Activated T-cell treated with anti-CD3 and anti-CD28 coated beads for 48 hours (primary cell): ENCODE measurements at regions not wholly inside any gene's neighbourhood (a gene's known extent, or its start where the extent isn't known, plus 50 kb on each side); places are given as distances from the start of the nearest gene placed in this dataset.
"Not testable (repeated sequence)": the region's sequence is repeated elsewhere in the genome, so short reads cannot be mapped to it uniquely, and the experiment has no call there.

ENCODE experiments used
- DNase-seq: peaks from one replicate; pipeline ENCODE4 v3.0.0-alpha.2; 2020; ENCODE audit warnings: low read depth

- not testable (repeated sequence) for DNase-seq
Measured at GRCh38 chr2:234693681-234694190, 196.9 kb upstream of the ARL4C start.

- not testable (repeated sequence) for DNase-seq
Measured at GRCh38 chr2:234693191-234693590, 196.3 kb upstream of the ARL4C start.

GRCh38 chr2:234691968-234692955 lies 195.4 kb upstream of the ARL4C start:
- no peak for DNase-seq

- DNase-seq: no peak
Measured at GRCh38 chr2:234691214-234691575, 194.3 kb upstream of the ARL4C start.

GRCh38 chr2:234690569-234691213 lies 193.8 kb upstream of the ARL4C start:
- DNase-seq: no peak

- no peak for DNase-seq
Measured at GRCh38 chr2:234689911-234690379, 193.1 kb upstream of the ARL4C start.

- DNase-seq: no peak
Measured at GRCh38 chr2:234687718-234688475, 191.0 kb upstream of the ARL4C start.

- no peak for DNase-seq
Measured at GRCh38 chr2:234686088-234686890, 189.4 kb upstream of the ARL4C start.

GRCh38 chr2:234684466-234684865 lies 187.6 kb upstream of the ARL4C start:
- DNase-seq: no peak

GRCh38 chr2:234683950-234684349 lies 187.1 kb upstream of the ARL4C start:
- no peak for DNase-seq

GRCh38 chr2:234682492-234683228 lies 185.8 kb upstream of the ARL4C start:
- no peak for DNase-seq

- no peak for DNase-seq
Measured at GRCh38 chr2:234680688-234681619, 184.1 kb upstream of the ARL4C start.

GRCh38 chr2:234679741-234680687 lies 183.1 kb upstream of the ARL4C start:
- no peak for DNase-seq

GRCh38 chr2:234679301-234679740 lies 182.4 kb upstream of the ARL4C start:
- DNase-seq: no peak

- no peak for DNase-seq
Measured at GRCh38 chr2:234678711-234679110, 181.8 kb upstream of the ARL4C start.

- no peak for DNase-seq
Measured at GRCh38 chr2:234677758-234678538, 181.1 kb upstream of the ARL4C start.

GRCh38 chr2:234676783-234677450 lies 180.0 kb upstream of the ARL4C start:
- DNase-seq: no peak
